ENCODE measurements at regions not wholly inside any gene's neighbourhood (a gene's known extent, or its start where the extent isn't known, plus 50 kb on each side); places are given as distances from the start of the nearest gene placed in this dataset.

DNA sequence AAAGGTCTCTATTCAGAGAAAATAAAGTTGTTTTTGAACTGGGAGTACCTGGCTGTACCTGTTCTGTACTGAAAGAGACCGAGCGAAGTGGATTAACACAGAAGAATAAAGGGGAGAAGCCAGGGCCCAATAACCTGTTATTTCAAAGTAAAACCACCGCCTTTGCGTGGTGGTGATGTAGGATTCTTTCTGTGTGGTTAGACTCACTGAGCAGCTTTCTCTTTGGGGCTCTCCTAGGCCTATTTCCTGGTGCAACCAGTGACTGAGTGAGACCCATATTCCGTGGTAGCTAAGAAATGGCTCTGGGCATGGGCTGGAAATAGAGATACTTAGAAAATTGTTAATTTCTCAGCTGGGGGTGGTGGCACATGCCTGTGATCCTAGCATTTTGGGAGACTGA is 99.9 kb downstream of the XCL2 start:
- TF ChIP-seq, protein P1, sequence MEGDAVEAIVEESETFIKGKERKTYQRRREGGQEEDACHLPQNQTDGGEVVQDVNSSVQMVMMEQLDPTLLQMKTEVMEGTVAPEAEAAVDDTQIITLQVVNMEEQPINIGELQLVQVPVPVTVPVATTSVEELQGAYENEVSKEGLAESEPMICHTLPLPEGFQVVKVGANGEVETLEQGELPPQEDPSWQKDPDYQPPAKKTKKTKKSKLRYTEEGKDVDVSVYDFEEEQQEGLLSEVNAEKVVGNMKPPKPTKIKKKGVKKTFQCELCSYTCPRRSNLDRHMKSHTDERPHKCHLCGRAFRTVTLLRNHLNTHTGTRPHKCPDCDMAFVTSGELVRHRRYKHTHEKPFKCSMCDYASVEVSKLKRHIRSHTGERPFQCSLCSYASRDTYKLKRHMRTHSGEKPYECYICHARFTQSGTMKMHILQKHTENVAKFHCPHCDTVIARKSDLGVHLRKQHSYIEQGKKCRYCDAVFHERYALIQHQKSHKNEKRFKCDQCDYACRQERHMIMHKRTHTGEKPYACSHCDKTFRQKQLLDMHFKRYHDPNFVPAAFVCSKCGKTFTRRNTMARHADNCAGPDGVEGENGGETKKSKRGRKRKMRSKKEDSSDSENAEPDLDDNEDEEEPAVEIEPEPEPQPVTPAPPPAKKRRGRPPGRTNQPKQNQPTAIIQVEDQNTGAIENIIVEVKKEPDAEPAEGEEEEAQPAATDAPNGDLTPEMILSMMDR (IDR thresholded peaks at IDR 0.05), result no peak
- TF ChIP-seq POLR2A (IDR thresholded peaks at IDR 0.05), result no peak
